ENCODE measurements at regions not wholly inside any gene's neighbourhood (a gene's known extent, or its start where the extent isn't known, plus 50 kb on each side); places are given as distances from the start of the nearest gene placed in this dataset.

GRCh38 chrX:14363728-14364127 lies 165.6 kb upstream of the GLRA2 start:
- no peak for DNase-seq (ENCODE audit: low spot score in 2 of 2)
- Histone ChIP-seq H3K27me3 (ENCODE audit: low read depth) (0 out of 2 replicates have a peak, but pooled peaks cover 2% of the 10 kb centered on the region), H3K36me3 (replicated peaks) (no peaks in the 10 kb centered on the region), H3K4me1 (no peaks in the 10 kb centered on the region), H3K4me3 (no peak overlapping the region), H3K9me3 (no peaks in the 10 kb centered on the region)
- in situ Hi-C loops (cut with MboI; ENCODE audit: low sequenced_read_pairs): no loop called here

GRCh38 chrX:14362721-14363120 lies 166.6 kb upstream of the GLRA2 start:
- in situ Hi-C loops (cut with MboI; ENCODE audit: low sequenced_read_pairs): no loop called here
- H3K4me1 ChIP-seq: no peaks in the 10 kb centered on the region
- no peak overlapping the region for H3K4me3 ChIP-seq
- no peaks in the 10 kb centered on the region for H3K36me3 ChIP-seq (replicated peaks)
- H3K9me3 ChIP-seq: no peaks in the 10 kb centered on the region
- H3K27me3 ChIP-seq (ENCODE audit: low read depth): 0 out of 2 replicates have a peak, but pooled peaks cover 2% of the 10 kb centered on the region
- DNase-seq (ENCODE audit: low spot score in 2 of 2): no peak

- DNase-seq (ENCODE audit: low spot score in 2 of 2): peak; percentile 10 to 38
- Histone ChIP-seq H3K9me3 (no peaks in the 10 kb centered on the region), H3K36me3 (replicated peaks) (no peaks in the 10 kb centered on the region), H3K27me3 (ENCODE audit: low read depth) (0 out of 2 replicates have a peak, but pooled peaks cover 2% of the 10 kb centered on the region), H3K4me1 (no peaks in the 10 kb centered on the region), H3K4me3 (no peak overlapping the region)
- in situ Hi-C loops (cut with MboI; ENCODE audit: low sequenced_read_pairs): no loop called here
Observed at GRCh38 chrX:14361435-14361834, 167.9 kb upstream of the GLRA2 start.

GRCh38 chrX:14359727-14360126 lies 169.6 kb upstream of the GLRA2 start:
- no peak overlapping the region for H3K4me3 ChIP-seq
- DNase-seq (ENCODE audit: low spot score in 2 of 2): no peak
- 0 out of 2 replicates have a peak, but pooled peaks cover 2% of the 10 kb centered on the region for H3K27me3 ChIP-seq (ENCODE audit: low read depth)
- no peaks in the 10 kb centered on the region; the same call in 1 of the 2 replicates for H3K9me3 ChIP-seq
- H3K36me3 ChIP-seq (replicated peaks): no peaks in the 10 kb centered on the region
- no peaks in the 10 kb centered on the region for H3K4me1 ChIP-seq
- in situ Hi-C loops (cut with MboI; ENCODE audit: low sequenced_read_pairs): no loop called here

- H3K4me1 ChIP-seq: no peaks in the 10 kb centered on the region
- no peak for DNase-seq (ENCODE audit: low spot score in 2 of 2)
- in situ Hi-C loops (cut with MboI; ENCODE audit: low sequenced_read_pairs): no loop called here
Observed at GRCh38 chrX:14359316-14359715, 170.0 kb upstream of the GLRA2 start.

GRCh38 chrX:14357314-14357713 lies 172.0 kb upstream of the GLRA2 start:
- Histone ChIP-seq H3K9me3 (no peaks in the 10 kb centered on the region; the same call in 1 of the 2 replicates), H3K27me3 (ENCODE audit: low read depth) (no peaks in the 10 kb centered on the region), H3K4me3 (no peak overlapping the region), H3K4me1 (no peaks in the 10 kb centered on the region), H3K36me3 (replicated peaks) (no peaks in the 10 kb centered on the region)
- in situ Hi-C loops (cut with MboI; ENCODE audit: low sequenced_read_pairs): no loop called here
- DNase-seq (ENCODE audit: low spot score in 2 of 2): no peak

More at GRCh38 chrX:14359316-14359715, 170.0 kb upstream of the GLRA2 start:
- no peaks in the 10 kb centered on the region for H3K36me3 ChIP-seq (replicated peaks)
- no peaks in the 10 kb centered on the region; the same call in 1 of the 2 replicates for H3K9me3 ChIP-seq
- no peak overlapping the region for H3K4me3 ChIP-seq
- H3K27me3 ChIP-seq (ENCODE audit: low read depth): 0 out of 2 replicates have a peak, but pooled peaks cover 2% of the 10 kb centered on the region

- H3K4me1 ChIP-seq: no peaks in the 10 kb centered on the region
Observed at GRCh38 chrX:14356401-14356800, 172.9 kb upstream of the GLRA2 start.

GRCh38 chrX:14355556-14355955 lies 173.8 kb upstream of the GLRA2 start:
- Histone ChIP-seq H3K4me3 (no peak overlapping the region), H3K36me3 (replicated peaks) (no peaks in the 10 kb centered on the region), H3K9me3 (no peaks in the 10 kb centered on the region; the same call in 1 of the 2 replicates), H3K27me3 (ENCODE audit: low read depth) (no peaks in the 10 kb centered on the region), H3K4me1 (no peaks in the 10 kb centered on the region)
- no peak for DNase-seq (ENCODE audit: low spot score in 2 of 2)
- in situ Hi-C loops (cut with MboI; ENCODE audit: low sequenced_read_pairs): no loop called here

More at GRCh38 chrX:14356401-14356800, 172.9 kb upstream of the GLRA2 start:
- no peaks in the 10 kb centered on the region for H3K36me3 ChIP-seq (replicated peaks)
- DNase-seq (ENCODE audit: low spot score in 2 of 2): no peak
- in situ Hi-C loops (cut with MboI; ENCODE audit: low sequenced_read_pairs): no loop called here
- no peaks in the 10 kb centered on the region for H3K27me3 ChIP-seq (ENCODE audit: low read depth)
- H3K9me3 ChIP-seq: no peaks in the 10 kb centered on the region; the same call in 1 of the 2 replicates
- H3K4me3 ChIP-seq: no peak overlapping the region

- Histone ChIP-seq H3K9me3 (no peaks in the 10 kb centered on the region; the same call in 1 of the 2 replicates), H3K27me3 (ENCODE audit: low read depth) (no peaks in the 10 kb centered on the region), H3K36me3 (replicated peaks) (no peaks in the 10 kb centered on the region), H3K4me1 (no peaks in the 10 kb centered on the region), H3K4me3 (no peak overlapping the region)
- no peak for DNase-seq (ENCODE audit: low spot score in 2 of 2)
- in situ Hi-C loops (cut with MboI; ENCODE audit: low sequenced_read_pairs): no loop called here
Observed at GRCh38 chrX:14354521-14354920, 174.8 kb upstream of the GLRA2 start.

GRCh38 chrX:14352511-14352910 lies 176.8 kb upstream of the GLRA2 start:
- no peaks in the 10 kb centered on the region for H3K36me3 ChIP-seq (replicated peaks)
- H3K27me3 ChIP-seq (ENCODE audit: low read depth): no peaks in the 10 kb centered on the region
- no peak overlapping the region for H3K4me3 ChIP-seq
- in situ Hi-C loops (cut with MboI; ENCODE audit: low sequenced_read_pairs): no loop called here
- no peaks in the 10 kb centered on the region for H3K4me1 ChIP-seq
- DNase-seq (ENCODE audit: low spot score in 2 of 2): no peak
- no peaks in the 10 kb centered on the region; the same call in 1 of the 2 replicates for H3K9me3 ChIP-seq

GRCh38 chrX:14351611-14352303 lies 177.6 kb upstream of the GLRA2 start:
- Histone ChIP-seq H3K36me3 (replicated peaks) (no peaks in the 10 kb centered on the region), H3K4me1 (no peaks in the 10 kb centered on the region), H3K9me3 (no peaks in the 10 kb centered on the region; the same call in 1 of the 2 replicates), H3K4me3 (no peak overlapping the region), H3K27me3 (ENCODE audit: low read depth) (no peaks in the 10 kb centered on the region)
- in situ Hi-C loops (cut with MboI; ENCODE audit: low sequenced_read_pairs): no loop called here
- DNase-seq (ENCODE audit: low spot score in 2 of 2): no peak

GRCh38 chrX:14347523-14347922 lies 181.8 kb upstream of the GLRA2 start:
- in situ Hi-C loops (cut with MboI; ENCODE audit: low sequenced_read_pairs): no loop called here
- no peaks in the 10 kb centered on the region for H3K27me3 ChIP-seq (ENCODE audit: low read depth)
- DNase-seq (ENCODE audit: low spot score in 2 of 2): no peak

GRCh38 chrX:14344172-14344940 lies 185.0 kb upstream of the GLRA2 start:
- in situ Hi-C loops (cut with MboI; ENCODE audit: low sequenced_read_pairs): no loop called here
- no peak for DNase-seq (ENCODE audit: low spot score in 2 of 2)

More at GRCh38 chrX:14347523-14347922, 181.8 kb upstream of the GLRA2 start:
- Histone ChIP-seq H3K4me1 (no peaks in the 10 kb centered on the region), H3K36me3 (replicated peaks) (no peaks in the 10 kb centered on the region), H3K9me3 (no peaks in the 10 kb centered on the region), H3K4me3 (no peak overlapping the region)

GRCh38 chrX:14309431-14309830 lies 219.9 kb upstream of the GLRA2 start:
- in situ Hi-C loops (cut with MboI; ENCODE audit: low sequenced_read_pairs): no loop called here
- Histone ChIP-seq H3K36me3 (replicated peaks) (no peaks in the 10 kb centered on the region), H3K9me3 (no peaks in the 10 kb centered on the region), H3K27me3 (ENCODE audit: low read depth) (no peaks in the 10 kb centered on the region; the same call in 1 of the 2 replicates), H3K4me3 (no peak overlapping the region), H3K4me1 (no peaks in the 10 kb centered on the region)
- no peak for DNase-seq (ENCODE audit: low spot score in 2 of 2)

More at GRCh38 chrX:14344172-14344940, 185.0 kb upstream of the GLRA2 start:
- Histone ChIP-seq H3K36me3 (replicated peaks) (no peaks in the 10 kb centered on the region), H3K4me3 (no peak overlapping the region), H3K27me3 (ENCODE audit: low read depth) (no peaks in the 10 kb centered on the region), H3K9me3 (no peaks in the 10 kb centered on the region), H3K4me1 (no peaks in the 10 kb centered on the region)
